Epithelial cell of proximal tubule (primary cell): ENCODE measurements at regions not wholly inside any gene's neighbourhood (a gene's known extent, or its start where the extent isn't known, plus 50 kb on each side); places are given as distances from the start of the nearest gene placed in this dataset.
"Not testable (repeated sequence)": the region's sequence is repeated elsewhere in the genome, so short reads cannot be mapped to it uniquely, and the experiment has no call there.

ENCODE experiments used
- DNase-seq: peaks from one replicate; pipeline ENCODE4 v3.0.0-alpha.2; 2011; ENCODE audit warnings: low read depth
- H3K4me3 ChIP-seq: 2 replicates; pipeline ENCODE4 v1.5.1; 2011; ENCODE audit warnings: low read depth, mild to moderate bottlenecking, low read length
- CTCF ChIP-seq: conservative IDR thresholded peaks from 2 replicates; pipeline ENCODE4 v1.5.1; 2012; ENCODE audit warnings: low read depth, mild to moderate bottlenecking, low read length

DNA sequence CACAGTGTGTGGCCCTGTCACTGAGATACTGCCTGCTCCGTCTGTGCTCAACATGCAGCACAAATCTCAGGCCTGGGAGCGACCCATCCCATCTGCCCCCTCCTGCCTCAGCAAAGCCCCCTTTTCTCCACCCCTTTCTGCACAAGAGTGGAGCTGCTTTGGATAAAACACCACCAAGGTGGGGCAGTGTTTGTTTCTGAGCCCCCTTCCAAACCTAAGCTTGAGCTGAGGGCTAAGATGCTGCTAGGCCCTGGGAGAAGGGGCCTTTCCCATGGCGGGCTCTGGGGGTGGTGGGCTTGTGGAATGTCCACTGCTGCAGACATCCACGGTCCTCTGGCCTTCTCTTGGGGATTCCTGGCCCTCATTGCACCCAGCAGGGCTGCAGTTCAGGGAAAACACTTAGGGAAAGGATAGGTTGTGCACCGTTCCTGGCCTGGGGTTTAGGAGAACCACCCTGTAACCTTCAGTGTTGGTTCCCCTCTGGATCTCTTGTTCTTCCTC lies 594.1 kb downstream of the TBC1D22A start:
- H3K4me3 ChIP-seq: no peak overlapping the region
- TF ChIP-seq CTCF: no peak
- no peak for DNase-seq

DNA sequence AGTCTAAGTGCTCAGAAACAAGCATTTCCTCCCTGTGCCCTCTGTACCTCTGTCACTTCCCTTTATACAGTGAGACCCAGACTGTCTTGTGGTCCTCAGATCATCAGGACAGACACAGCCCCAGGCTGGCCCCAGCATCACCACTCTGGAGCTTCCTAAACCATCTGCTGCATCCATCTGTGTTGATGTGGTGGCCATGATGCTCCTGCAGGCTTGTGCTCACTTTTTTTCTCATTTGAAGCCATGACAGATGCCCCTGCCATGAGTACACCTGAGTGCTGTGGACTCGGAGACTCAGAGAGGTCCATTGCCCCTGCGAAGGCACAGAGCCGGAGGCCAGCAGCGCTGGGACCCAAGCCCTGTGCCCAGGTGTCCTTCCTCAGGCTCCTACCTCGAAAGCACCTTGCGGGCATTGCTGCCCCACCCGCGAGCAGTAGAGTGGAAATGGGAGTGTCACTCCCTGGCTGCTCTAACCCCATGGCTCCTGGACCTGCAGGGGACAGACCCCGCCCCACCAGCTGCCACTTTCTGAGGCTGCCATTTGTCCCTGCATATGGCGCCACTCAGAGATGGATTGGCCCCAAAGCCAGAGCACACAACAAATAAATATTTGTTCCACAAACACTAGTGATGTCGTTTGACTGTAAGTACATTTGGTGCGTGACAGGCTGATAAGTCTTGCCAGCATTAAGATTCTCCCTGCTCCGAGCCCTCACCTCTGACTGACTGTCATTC lies 593.5 kb downstream of the TBC1D22A start:
- TF ChIP-seq CTCF: no peak
- no peak overlapping the region for H3K4me3 ChIP-seq
- no peak for DNase-seq

DNA sequence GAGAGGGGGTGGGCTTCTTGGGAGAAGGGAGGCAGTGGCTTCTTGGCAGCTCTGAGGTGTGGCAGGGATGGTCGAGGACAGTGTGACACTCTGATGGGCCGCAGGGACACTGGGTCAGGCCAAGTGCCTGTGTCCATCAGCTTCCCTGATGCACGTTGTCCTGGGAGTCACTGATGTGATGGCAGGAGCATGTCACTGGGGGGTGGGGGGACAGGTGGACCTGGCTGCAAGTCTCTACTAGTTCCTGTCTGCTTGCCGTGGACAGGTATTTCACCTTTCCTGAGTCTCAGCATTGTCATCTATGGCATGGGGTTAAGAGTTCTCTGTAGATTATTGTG lies 592.9 kb downstream of the TBC1D22A start:
- H3K4me3 ChIP-seq: no peak overlapping the region
- TF ChIP-seq CTCF: no peak
- DNase-seq: no peak

DNA sequence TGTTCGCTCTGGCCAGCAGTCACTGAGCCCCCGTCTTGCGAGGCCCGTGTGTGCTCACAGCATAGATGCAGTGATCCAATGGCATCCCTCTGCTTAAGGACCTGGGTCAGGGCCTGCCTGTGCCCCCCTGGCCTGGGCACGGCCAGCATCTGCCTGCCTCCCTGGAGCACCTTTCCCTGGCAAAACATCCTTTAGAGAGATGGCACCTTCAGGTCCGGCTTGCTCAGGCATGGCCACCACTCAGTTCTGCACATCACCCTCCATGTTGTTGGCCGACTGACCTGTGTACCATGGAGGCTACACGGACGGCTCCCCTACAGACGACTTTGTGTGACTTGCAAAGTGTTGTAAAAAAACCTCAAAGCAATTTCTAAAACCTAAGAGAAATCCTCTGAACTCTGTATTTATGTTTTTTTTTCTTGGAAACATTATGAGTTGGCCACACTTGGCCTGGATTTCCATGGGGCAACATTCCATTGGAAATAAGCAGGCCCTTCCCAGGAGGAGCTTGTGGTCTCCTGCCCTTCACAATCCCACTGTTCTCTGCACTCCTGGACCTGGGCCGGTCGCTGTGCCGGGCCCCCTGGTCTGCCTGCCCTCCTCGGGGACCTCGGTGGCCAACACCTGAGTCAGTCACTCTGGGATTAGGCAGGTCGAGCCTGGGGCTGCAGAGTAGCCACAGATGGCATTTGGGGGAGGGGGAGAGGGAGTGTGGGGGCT lies 592.4 kb downstream of the TBC1D22A start:
- TF ChIP-seq CTCF: no peak
- H3K4me3 ChIP-seq: no peak overlapping the region
- DNase-seq: no peak

DNA sequence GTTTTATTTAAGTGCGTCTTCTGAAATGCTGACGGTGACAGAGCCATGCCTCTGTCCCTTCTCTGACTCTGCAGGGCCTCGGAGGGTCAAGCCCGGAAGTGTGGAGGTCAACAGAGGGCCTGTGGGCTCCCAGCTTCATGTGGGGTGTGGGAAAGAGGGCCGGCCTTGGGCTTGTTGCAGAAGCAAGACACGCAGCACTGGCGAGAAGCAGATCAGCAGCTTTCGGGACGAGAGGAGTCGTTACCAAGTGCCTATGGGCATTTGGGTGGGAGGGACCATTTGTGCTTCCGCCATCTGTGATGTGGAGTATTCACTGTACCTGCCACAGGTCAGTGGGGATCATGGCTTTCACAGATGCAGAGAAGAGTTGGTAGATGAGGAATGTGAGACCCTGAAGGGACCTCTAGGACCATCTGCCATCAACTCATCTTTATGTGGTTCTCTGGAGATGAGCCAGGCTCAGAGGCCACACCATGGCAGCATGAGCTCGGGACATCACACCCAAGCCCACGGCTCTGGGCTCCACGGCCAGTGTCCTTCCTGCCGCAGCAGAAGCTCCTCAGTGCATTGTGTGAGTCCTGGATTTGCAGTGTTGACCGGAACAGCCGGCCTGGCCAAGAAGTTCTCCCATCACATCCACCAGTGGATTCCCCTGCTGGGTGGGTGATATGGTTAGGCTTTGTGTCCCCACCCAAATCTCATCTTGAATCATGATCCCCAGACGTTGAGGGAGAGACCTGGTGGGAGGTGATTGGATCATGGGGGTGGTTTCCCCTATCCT lies 590.7 kb downstream of the TBC1D22A start:
- no peak for DNase-seq
- no peak for TF ChIP-seq CTCF
- H3K4me3 ChIP-seq: no peak overlapping the region

DNA sequence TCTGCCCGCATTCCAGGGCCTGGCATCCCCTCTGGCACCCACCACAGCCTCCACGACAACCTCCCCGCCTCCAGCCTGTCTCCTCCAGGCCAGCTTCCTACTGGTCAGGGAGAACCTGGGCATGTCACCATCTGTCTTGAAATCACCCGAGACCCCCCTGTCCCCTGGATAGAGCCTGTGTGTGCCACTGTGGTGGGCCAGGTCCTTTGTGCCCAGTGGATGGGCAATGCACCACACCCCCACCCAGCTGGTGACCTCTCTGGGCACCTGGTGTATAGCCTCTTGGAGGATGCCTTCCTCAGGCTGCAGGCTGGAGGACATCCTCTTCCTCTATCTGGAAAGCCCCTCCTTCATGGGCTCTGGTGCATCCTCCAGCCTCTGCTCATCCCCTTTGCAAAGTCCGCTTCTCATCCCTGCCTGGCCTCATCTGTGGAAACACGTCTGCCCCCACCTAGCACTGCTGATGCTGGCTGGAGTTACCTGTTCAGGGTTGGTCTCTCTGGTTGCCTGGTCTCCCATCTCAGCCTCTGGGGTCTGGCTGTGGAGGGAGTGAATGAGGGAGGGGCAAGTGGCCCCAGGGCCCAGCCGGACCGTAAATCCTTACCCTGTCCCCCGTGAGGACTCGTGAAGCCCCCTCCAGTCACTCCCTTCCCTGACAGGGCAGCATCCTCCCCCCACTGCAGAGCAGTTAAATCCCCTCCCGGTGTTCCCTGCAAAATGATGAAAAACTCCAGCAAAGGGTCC lies 589.6 kb downstream of the TBC1D22A start:
- DNase-seq: no peak
- TF ChIP-seq CTCF: no peak
- no peak overlapping the region for H3K4me3 ChIP-seq

- H3K4me3 ChIP-seq: not testable (repeated sequence)
These were observed 583.8 kb downstream of the TBC1D22A start for GRCh38 chr22:47346287-47346686.

More at GRCh38 chr22:47346287-47346686, 583.8 kb downstream of the TBC1D22A start:
- DNase-seq: not testable (repeated sequence)
